Neural progenitor cell (in vitro differentiated cells): ENCODE measurements at regions not wholly inside any gene's neighbourhood (a gene's known extent, or its start where the extent isn't known, plus 50 kb on each side); places are given as distances from the start of the nearest gene placed in this dataset.

ENCODE experiments used
- DNase-seq: peaks from one replicate; pipeline ENCODE4 v3.0.0-alpha.2; 2016; ENCODE audit warnings: low spot score
- H2AFZ ChIP-seq: fragments of 200-600 bp; sonication (generic); replicated peaks from 2 replicates; pipeline ENCODE4 v1.6.1; 2016; ENCODE audit warnings: antibody characterized with exemption
- H3F3A ChIP-seq: fragments of 200-600 bp; sonication (generic); 2 replicates; pipeline ENCODE4 v1.6.1; 2016; ENCODE audit warnings: antibody characterized with exemption, low read depth
- H3K27ac ChIP-seq: fragments of 200-600 bp; sonication (generic); 2 replicates; pipeline ENCODE4 v1.5.1; 2016; ENCODE audit warnings: mild to moderate bottlenecking
- H3K27me3 ChIP-seq: fragments of 200-600 bp; sonication (generic); 2 replicates; pipeline ENCODE4 v1.6.1; 2016; ENCODE audit warnings: mild to moderate bottlenecking, moderate library complexity
- H3K36me3 ChIP-seq: fragments of 200-600 bp; sonication (generic); 2 replicates; pipeline ENCODE4 v1.5.1; 2016
- H3K4me1 ChIP-seq: fragments of 200-600 bp; sonication (generic); 2 replicates; pipeline ENCODE4 v1.6.1; 2016; ENCODE audit warnings: mixed run types
- H3K4me2 ChIP-seq: fragments of 200-600 bp; sonication (generic); 2 replicates; pipeline ENCODE4 v1.6.1; 2016
- H3K4me3 ChIP-seq: fragments of 200-600 bp; sonication (generic); 2 replicates; pipeline ENCODE4 v1.5.1; 2016
- H3K79me2 ChIP-seq: fragments of 200-600 bp; sonication (generic); 2 replicates; pipeline ENCODE4 v1.6.1; 2016; ENCODE audit warnings: low read depth
- H3K9ac ChIP-seq: fragments of 200-600 bp; sonication (generic); 2 replicates; pipeline ENCODE4 v1.6.1; 2016
- H3K9me3 ChIP-seq: fragments of 200-600 bp; sonication (generic); 2 replicates; pipeline ENCODE4 v1.5.1; 2016; ENCODE audit warnings: low read depth
- H4K20me1 ChIP-seq: fragments of 200-600 bp; sonication (generic); 2 replicates; pipeline ENCODE4 v1.6.1; 2016; ENCODE audit warnings: low read depth
- H3K27ac Mint-ChIP-seq: 3 replicates; pipeline ENCODE4 v1.8.0; 2021; ENCODE audit warnings: mixed read lengths
- H3K27me3 Mint-ChIP-seq: 2 replicates; pipeline ENCODE4 v1.8.0; 2022; ENCODE audit warnings: low read depth, mild to moderate bottlenecking, inconsistent platforms, moderate library complexity, mixed read lengths; ENCODE audit not compliant: insufficient read depth
- H3K36me3 Mint-ChIP-seq: 3 replicates; pipeline ENCODE4 v1.8.0; 2021; ENCODE audit warnings: mixed read lengths
- H3K4me1 Mint-ChIP-seq: 3 replicates; pipeline ENCODE4 v1.8.0; 2021; ENCODE audit warnings: mixed read lengths
- H3K4me3 Mint-ChIP-seq: 3 replicates; pipeline ENCODE4 v1.8.0; 2021; ENCODE audit warnings: mild to moderate bottlenecking, moderate library complexity, mixed read lengths
- H3K9me3 Mint-ChIP-seq: 3 replicates; pipeline ENCODE4 v1.8.0; 2020; ENCODE audit warnings: mixed read lengths
- CTCF ChIP-seq: fragments of 200-600 bp; sonication (generic); IDR thresholded peaks from 2 replicates; pipeline ENCODE4 v1.5.1; 2017; ENCODE audit warnings: antibody characterized with exemption, mild to moderate bottlenecking
- EZH2 ChIP-seq: fragments of 200-600 bp; sonication (generic); IDR thresholded peaks from 2 replicates; pipeline ENCODE4 v1.6.1; 2017; ENCODE audit warnings: antibody characterized with exemption, mild to moderate bottlenecking, moderate library complexity
- EZH2phosphoT487 ChIP-seq: fragments of 200-600 bp; sonication (generic); IDR thresholded peaks from 2 replicates; pipeline ENCODE4 v1.6.1; 2017; ENCODE audit warnings: antibody characterized with exemption

- DNase-seq: no peak
- Histone ChIP-seq H3K4me1 (no peaks in the 10 kb centered on the region), H3K9ac (no peak overlapping the region), H3K27me3 (no peaks in the 10 kb centered on the region), H3K4me2 (no peak overlapping the region), H3K27ac (no peak overlapping the region), H3K36me3 (no peaks in the 10 kb centered on the region), H3K4me3 (no peak overlapping the region), H3K9me3 (no peaks in the 10 kb centered on the region), H3K79me2 (no peaks in the 10 kb centered on the region), H2AFZ (no peak overlapping the region), H4K20me1 (no peaks in the 10 kb centered on the region), H3F3A (no peaks in the 10 kb centered on the region)
- Mint-ChIP-seq H3K4me3 (no peak overlapping the region), H3K9me3 (no peaks in the 10 kb centered on the region), H3K4me1 (peaks cover 5% of the 10 kb centered on the region), H3K36me3 (no peaks in the 10 kb centered on the region), H3K27me3 (no peaks in the 10 kb centered on the region), H3K27ac (no peak overlapping the region)
- no peak for TF ChIP-seq EZH2
- no peak for TF ChIP-seq CTCF
- no peak for TF ChIP-seq EZH2phosphoT487
These were observed 68.2 kb upstream of the ACSL1 start for GRCh38 chr4:184893801-184894571.

GRCh38 chr4:184895012-184895695 is 69.4 kb upstream of the ACSL1 start:
- Mint-ChIP-seq H3K4me1 (peaks cover 5% of the 10 kb centered on the region), H3K27me3 (no peaks in the 10 kb centered on the region)
- H3K27me3 ChIP-seq: no peaks in the 10 kb centered on the region

DNA sequence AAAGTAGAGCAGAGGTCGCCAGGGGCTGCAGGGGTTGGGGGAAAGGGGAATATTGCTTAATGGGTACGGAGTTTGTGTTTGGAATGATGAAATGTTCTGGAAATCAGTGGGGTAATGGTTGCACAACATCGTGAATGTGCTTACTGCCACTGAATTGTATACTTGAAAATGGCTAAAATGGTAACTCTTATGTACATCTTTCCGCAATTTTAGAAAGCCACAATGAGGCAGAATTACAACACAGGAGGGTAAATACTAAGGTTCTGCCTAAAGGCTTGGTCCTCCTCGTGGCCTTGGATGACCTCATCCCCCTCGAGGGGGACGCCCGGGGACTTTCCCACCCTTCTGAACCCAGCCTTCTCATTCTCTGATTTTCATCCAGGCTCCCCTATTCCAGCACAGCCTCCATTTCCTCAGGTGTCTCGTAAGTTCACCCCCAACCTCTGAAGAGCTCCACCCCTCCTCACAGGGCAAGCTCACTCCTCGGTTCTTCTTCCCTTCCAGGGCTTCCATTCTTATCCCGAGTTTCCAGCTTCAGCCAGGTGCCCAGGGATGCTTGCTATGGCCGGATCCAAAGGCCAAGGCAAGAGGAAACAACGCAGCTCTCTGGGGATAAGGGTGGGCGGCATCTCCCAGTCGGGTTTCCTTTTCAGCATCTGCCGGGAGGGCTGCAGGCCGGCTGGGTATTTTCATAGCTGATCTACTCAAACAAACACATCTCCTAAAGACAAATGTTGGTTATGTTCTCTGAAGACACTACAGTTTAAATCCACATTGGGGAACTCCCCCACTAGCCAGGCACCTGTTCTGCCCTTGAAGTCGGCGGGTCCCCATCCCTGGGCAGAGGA is 71.3 kb upstream of the ACSL1 start:
- peaks cover 5% of the 10 kb centered on the region for H3K4me1 Mint-ChIP-seq
- Histone ChIP-seq H3K36me3 (no peaks in the 10 kb centered on the region), H3K4me2 (no peak overlapping the region), H3K27me3 (no peaks in the 10 kb centered on the region), H3K9me3 (no peaks in the 10 kb centered on the region), H3K79me2 (no peaks in the 10 kb centered on the region), H4K20me1 (no peaks in the 10 kb centered on the region), H3K9ac (no peak overlapping the region), H3K4me3 (no peak overlapping the region), H3K4me1 (no peaks in the 10 kb centered on the region), H3F3A (no peaks in the 10 kb centered on the region), H2AFZ (no peak overlapping the region), H3K27ac (no peak overlapping the region)
- no peak overlapping the region for H3K4me3 Mint-ChIP-seq
- H3K9me3 Mint-ChIP-seq: peaks cover 4% of the 10 kb centered on the region
- peaks cover 4% of the 10 kb centered on the region for H3K27me3 Mint-ChIP-seq
- TF ChIP-seq CTCF: no peak
- TF ChIP-seq EZH2phosphoT487: no peak
- no peak for TF ChIP-seq EZH2
- no peaks in the 10 kb centered on the region for H3K36me3 Mint-ChIP-seq
- DNase-seq: no peak
- no peak overlapping the region for H3K27ac Mint-ChIP-seq

More at GRCh38 chr4:184895012-184895695, 69.4 kb upstream of the ACSL1 start:
- H4K20me1 ChIP-seq: no peaks in the 10 kb centered on the region
- H3K79me2 ChIP-seq: no peaks in the 10 kb centered on the region
- no peaks in the 10 kb centered on the region for H3F3A ChIP-seq
- no peaks in the 10 kb centered on the region for H3K9me3 ChIP-seq
- H3K36me3 ChIP-seq: no peaks in the 10 kb centered on the region
- Mint-ChIP-seq H3K27ac (no peak overlapping the region), H3K4me3 (no peak overlapping the region), H3K36me3 (no peaks in the 10 kb centered on the region), H3K9me3 (peaks cover 3% of the 10 kb centered on the region)
- H3K27ac ChIP-seq: no peak overlapping the region
- no peak overlapping the region for H3K4me2 ChIP-seq
- no peak overlapping the region for H2AFZ ChIP-seq
- H3K4me1 ChIP-seq: no peaks in the 10 kb centered on the region
- no peak overlapping the region for H3K9ac ChIP-seq
- TF ChIP-seq CTCF (no peak), EZH2 (no peak), EZH2phosphoT487 (no peak)
- no peak overlapping the region for H3K4me3 ChIP-seq
- DNase-seq: no peak
